ENCODE measurements at regions not wholly inside any gene's neighbourhood (a gene's known extent, or its start where the extent isn't known, plus 50 kb on each side); places are given as distances from the start of the nearest gene placed in this dataset.
A peak's percentile ranks its signal among the peaks of the same experiment; 100 is the strongest.

DNA sequence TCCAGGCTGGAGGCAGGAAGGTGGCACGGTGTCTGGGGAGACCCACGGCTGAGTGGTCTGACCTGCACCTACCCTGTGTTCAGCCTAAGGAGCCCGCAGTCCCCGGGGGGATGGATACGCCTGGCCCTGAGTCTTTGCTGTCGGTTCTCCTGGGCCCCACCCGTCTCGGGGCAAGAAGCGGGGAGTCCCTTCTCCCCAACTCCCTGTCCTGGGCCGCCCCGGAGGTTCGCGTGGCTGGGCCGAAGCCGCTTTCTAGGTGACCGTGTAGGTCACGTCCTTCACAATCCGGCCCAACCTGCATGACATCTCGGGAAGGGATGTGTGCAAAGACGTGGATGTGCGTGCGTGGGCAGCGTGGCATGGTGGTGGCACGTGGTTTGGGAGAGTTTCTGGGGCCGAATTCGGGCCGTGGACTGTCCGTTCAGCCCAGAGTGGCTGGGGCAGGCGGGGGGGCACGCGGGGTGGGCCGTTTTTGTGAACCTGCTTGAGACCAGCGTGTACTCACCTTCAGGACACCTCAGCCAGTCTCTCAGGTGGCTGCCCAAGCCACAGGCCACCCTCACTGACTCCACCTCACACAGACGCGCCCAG is 103.3 kb downstream of the PTPRS start:
- no peak for DNase-seq

DNA sequence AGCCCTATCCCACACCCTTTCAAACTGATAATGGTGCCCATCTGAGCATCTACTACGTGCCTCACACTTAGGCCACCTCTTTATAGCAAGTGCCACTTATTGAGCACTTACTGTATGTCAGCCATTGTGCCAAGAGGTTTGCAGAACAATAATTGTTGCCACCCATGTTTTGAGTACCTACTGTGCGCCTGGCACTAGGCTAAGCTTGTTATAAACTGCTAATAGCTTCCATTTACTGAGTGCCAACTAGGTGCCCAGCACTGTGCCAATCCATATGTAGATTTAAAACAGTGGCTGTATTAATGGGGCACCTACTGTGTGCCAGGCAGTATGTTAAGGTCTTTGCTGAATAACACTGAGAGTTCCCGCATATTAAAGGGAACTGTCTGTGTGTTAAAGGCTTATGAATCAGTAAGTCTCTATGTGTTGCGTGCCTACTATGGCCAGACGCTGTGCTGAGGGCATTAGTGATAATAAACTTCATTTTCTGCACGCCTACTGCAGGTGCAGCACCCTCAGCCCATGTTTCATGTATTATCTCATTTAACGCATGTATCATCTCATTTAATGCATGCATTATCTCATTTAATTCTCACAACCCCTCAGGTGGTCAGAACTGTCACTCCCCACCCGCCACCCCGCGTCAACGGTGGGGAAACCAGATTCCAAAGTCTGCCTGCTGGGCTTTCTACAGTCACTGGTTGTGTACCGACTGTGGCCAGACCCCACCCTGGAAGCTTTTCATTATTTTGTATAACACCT is 105.0 kb downstream of the PTPRS start:
- DNase-seq = no peak

DNA sequence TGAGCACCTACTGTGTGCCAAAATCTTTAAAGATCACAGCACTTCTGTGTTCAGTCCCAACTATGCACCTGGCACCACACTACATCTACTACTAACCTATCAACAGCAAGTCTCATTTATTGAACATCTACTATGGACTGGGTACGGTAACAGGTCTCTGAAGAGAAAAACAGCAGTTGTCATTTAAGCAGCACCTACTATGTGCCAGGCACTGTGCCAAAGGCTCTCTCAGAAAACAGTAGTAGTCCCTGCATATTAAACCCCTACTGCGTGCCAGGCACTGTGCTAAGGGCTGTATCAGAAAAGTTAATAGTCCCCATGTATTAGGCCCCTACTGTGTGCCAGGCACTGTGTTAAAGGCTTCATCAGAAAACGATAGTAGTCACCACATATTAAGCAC is 106.2 kb downstream of the PTPRS start:
- DNase-seq = no peak

DNA sequence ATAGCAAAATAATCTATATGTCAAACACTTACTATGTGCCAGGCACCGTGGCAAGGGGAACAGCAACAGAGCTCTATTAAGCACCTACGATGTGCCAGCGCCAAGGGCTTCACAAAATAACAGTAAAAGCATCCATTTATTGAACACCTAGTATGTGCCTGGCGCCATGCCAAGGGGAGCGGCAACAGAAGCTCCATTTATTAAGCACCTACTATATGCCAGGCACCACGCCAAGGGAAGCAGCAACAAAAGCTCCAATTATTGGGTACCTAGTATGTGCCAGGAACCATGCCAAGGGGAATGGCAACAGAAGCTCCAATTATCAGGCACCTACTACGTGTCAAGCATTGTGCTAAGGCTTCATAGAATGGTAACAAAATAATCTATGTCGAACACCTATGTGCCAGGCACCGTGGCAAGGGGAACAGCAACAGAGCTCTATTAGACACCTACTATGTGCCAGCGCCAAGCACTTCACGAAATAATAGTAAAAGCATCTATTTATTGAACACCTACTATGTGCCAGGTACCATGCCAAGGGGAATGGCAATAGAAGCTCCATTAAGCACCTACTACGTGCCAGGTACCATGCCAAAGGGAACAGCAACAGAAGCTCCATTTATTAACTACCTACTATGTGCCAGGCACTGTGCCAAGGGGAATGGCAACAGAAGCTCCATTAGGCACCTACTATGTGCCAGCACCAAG is 107.7 kb downstream of the PTPRS start:
- DNase-seq = no peak

DNA sequence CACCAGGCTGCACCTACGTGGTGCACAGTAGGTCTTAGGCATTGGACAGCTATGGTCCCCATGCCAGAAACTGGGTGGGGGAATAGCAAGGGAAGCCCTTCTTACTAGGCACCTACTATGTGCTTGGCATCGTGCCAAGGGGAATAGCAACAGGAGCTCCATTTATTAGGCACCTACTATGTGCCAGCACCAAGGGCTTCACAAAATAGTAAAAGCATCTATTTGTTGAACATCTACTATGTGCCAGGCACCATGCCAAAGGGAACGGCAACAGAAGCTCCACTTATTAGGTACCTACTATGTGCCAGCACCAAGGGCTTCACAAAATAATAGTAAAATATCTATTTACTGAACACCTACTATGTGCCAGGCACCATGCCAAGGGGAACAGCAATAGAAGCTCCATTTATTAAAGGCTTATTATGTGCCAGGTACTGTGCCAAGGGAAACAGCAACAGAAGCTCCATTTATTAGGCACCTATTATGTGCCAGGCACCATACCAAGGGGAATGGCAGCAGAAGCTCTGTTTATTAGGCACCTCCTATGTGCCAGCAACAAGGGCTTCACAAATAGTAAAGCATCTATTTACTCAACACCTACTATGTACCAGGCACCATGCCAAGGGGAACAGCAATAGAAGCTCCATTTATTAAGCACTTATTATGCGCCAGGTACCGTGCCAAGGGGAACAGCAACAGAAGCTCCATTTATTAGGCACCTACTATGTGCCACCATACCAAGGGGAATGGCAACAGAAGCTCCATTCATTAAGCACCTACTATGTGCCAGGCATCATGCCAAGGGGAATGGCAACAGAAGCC is 108.5 kb downstream of the PTPRS start:
- DNase-seq = no peak

DNA sequence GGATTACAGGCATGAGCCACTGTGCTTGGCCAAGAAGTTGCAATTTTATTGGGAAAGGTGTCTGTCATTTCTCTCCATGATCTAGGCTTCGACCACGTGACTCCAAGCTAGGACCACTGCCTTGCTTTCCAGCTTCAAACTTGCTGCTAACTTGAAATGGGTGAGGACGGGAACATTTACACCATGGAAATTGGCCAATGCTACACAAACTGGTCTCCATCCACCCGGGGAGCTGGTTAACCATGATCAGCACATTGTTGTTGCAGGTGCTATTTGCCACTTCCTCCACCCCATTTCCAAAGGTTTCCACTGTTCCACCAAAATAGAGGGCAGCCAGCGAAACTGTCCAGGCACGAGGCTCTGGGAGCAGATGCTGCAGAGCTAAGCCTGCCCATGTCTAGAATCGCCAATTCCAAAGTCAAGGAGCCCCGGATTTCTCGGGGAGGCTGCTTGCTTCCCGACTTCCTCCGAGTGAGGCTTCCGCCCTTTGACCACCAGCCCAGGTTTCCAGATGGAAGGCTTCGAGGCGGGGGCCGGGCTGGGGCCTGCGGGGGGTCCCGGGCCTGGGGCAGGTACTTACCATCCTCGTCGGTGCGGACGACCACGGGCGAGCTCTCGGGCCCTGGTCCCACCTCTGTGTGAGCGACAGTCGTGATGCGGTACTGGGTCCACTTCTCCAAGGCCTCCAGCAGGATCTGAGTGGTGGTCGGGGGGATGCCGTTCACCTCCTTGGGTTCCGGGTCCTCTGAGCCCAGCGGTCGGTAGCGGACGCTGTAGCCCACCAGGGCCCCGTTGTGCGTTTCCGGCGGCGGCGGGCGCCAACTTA is 109.7 kb downstream of the PTPRS start:
- DNase-seq = no peak

DNA sequence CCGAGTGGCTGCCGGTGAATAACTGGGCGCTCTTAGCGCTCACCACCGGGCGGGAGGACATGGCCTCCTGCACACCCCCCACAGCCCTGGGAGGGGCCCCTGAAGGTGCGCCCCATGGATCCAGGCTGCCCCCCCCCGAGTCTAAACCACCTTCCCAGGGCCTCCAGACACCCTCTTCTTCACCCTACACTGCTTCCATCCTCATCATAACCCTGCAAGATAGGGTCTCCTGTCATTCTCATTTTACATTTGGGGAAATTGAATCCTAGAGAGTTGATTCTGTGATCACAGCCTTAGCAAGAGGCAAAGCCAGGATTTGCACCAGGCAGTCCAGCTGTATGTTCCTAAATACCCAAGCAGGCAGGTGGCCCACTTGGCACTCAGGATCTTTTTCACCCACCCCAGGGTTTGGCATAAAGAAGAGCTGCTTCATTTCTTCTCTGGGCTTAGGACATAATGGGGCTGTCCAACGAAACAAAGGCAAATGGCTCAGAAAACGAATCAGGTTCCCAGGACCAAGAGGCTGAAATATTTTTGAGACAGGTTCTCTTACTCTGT is 110.8 kb downstream of the PTPRS start:
- DNase-seq = no peak

DNA sequence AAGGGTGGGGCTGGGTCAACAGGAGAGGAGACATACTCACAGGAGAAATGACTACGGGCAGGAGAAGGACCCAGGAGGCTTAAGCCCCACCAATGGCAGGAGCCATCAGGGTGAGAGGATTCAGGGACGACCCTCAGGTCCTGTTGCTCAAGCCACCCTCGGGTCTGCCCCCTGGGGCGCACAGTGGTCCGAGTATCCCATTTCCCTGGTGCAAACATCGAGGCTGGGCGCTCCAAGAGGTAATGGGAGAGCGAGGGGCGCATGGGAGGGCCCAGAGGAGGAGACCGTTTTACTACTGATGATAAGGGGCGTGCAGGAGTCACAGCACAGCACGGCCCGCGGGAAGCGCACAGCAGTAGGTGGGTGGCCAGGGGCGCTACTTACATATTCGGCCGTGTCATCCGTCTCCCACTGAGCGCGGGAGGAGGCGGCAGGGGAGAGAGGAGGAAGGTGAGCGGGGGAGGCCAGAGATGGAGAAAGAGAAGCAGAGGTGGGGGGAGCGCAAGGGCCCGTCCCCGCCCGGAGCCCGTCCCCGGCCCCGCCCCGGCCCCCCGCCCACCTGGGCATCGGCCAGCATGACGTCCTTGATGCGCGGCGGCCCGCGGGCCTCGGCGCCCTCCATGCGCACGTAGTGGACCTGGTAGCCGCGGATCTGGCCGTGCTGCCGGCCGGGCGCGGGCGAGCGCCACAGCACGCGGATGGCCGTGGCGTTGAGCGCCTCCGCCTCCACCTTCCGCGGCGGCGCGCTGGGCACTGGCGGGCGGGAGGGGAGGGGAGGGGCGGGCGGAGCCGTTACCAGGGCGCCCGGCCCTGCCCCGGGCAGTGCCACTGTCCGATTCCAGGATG is 111.5 kb downstream of the PTPRS start:
- DNase-seq = no peak

DNA sequence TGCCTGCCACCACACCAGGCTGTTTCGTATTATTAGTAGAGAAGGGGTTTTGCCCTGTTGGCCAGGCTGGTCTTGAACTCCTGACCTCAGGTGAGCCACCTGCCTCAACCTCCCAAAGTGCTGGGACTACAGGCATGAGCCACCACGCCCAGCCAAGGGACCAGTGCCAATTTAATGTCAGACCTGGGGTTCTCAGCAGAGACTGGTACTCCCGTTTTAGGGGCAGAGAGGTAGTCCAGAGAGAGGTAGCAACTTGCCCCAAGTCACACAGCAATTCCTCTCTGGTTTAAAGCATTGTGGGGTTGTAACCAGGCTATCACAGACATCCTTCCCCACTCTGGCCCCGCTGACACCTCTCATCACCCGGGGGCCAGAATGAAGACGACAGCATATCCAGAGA is 112.1 kb downstream of the PTPRS start:
- no peak for DNase-seq

DNA sequence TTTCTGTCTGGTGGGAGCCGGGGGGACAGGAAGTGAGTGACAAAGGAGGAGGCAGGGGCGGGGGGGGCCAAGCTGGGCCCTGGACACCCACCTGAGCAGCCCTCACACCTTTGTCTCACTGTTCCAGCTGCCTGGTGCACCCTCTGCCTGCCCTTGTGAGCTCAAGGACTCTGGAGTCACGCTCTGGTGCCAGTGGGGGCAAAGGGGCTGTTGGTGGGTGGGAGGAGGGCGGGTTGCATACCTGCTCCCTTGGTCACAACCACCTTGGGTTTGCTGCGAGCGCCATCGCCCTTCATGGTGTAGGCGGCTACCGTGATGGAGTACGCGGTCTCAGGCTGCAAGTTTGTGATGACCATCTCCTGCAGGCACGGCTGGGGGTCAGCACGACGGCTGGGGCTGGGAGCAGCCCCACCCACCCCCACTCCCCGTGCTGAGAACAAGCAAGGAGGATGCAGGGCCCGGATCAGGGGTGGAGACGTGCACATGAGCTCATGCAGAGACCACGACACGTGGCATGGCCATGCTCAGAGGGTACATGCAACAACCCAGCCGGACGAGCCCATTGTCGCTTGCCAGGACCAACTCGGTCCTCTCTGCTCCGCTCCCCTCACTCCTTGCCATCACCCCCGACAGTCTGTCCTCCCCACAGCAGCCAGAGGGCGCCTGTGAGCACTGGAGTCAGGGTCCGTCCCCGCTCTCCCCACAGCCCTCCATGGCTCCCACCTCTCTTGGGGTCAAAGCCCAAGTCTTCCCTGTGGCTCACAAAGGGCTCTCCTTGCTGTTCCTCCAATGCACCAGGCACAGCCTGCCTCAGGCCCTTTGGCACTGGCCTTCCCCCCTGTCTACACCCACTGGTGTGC is 114.9 kb downstream of the PTPRS start:
- DNase-seq = peak in 3 of 51 donors; percentile 7 to 17 (median 12)

DNA sequence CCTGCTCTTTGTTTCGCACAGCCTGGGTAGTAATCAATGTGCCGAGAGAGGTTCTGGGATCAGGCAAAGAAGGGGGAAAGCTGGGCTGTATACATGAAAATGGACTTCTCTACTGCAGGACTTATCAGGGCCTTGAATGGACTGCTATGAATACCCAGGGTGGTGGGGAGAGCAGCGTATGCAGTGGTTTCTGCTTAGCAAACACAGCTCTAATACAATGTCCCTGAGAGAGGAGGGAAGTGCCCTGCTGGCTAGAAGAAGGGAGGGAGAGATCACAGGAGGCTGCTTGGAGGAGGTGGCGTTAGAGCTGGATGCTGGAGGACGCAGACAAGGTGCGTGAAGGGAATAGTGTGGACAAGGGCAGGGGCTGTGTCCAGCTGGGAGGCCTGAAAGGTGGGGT is 116.1 kb downstream of the PTPRS start:
- no peak for DNase-seq

DNA sequence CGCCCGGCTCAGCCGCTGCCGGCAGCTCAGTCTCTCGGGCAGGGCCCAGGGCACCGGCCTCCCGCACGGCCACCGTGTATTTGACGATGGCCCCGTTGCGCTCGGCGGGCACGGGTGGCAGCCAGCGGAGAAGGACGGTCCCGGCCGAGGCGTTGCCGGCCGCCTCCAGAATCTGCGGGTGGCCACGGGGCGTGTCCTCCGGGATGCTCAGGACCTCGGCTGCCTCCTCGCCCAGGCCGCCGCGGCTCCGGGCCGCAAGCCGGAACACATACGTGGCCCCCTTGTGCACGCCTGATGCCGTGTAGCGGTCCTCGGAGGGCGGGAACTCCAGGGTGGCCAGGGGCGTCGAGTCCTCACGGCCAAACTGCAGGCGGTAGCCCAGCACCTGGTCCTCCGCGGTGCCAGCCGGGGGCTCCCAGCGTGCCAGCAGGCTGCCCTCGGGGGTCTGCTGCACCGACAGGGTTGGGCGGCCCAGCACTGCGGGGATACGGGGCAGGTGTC is 117.7 kb downstream of the PTPRS start:
- DNase-seq = no peak

DNA sequence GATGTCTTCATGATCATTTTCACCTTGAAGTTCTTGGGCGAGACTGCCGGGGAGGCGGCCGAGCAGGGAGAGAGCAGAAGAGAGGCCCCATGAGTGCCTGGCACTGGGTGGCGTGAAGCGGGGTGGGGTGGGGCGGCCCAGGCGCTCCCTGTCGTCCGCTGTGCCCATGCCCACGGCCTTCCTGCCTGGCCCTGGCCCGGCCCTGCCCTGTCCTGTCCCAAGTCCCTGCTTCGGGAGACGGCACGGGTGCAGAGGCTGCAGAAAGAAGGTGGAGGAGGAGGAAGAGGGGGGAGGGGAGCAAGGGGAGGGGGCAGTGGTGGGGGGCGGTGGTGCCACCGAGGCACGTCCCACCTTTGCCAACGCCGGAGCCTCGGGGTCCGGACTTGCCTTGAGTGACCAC is 118.4 kb downstream of the PTPRS start:
- DNase-seq = no peak

DNA sequence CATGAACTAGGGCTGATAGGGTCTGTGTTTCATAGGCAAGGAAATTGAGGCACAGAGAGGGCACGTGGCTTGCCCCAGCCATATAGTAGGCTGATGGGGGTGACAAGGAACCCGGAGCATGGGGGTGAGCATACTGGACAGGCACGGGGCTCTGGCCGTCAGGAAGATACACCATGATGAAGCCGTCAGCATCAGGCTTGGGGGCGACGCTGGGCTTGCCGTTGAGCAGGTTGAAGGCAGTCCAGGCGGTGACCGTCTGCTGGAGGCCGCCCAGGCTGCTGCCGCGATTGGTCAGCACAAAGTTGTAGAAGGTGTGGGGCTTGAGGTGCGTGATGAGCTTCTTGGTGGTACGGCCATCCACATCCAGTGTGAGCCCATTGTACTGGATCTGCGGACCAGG is 119.7 kb downstream of the PTPRS start:
- DNase-seq = no peak

DNA sequence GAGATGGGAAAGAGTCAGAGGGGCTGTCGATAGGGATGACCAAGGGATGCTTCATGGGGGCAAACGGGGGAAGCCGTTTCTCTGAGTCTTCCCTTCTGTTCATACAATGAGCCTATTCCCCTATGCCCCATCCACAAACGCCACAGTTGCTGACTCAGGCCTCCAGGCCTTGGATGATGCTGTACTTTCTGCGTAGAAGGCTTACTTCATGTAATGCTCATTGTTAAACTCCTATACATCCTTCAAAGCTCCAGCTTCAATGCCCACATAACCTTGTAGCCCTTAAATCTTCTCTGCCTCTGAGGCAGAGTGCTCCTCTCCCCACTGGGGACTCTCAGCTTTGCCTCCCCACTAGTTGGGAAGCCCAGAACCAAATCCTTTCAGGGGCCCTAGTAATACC is 120.3 kb downstream of the PTPRS start:
- no peak for DNase-seq

DNA sequence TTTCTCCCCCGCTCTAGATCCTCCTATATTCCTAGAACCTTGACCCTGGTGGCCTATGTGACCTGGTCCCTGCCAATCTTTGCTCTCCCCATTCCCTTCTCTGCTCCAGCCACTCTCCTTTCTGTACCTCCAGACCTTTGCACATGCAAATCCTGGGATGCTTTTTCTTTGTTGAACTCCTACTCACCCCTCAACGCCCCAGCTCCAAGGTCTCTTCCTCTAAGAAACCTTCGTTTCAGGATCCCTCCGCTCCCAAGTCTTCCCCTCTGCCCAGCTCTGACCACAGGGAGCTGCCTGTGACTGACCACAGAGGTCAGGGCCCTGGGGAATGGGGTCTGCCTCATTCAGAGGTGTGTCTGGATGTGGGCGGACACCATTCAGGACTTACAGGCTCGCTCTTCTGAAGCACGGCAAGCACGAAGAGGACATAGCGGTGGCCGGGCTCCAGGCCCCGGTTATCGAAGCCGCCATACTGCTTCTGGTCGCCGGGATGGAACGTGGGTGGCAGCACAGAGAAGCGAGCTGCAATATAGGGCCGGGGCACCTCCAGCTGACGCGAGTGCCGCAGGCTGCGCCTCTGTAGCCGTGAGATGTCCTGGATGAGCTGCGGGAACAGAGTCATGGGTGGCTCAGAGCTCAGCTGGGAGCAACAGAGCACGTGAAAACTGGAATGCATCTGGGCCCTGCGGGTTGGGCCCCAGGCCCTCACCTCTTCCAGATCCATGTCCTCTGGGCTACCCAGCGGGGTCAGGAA is 120.9 kb downstream of the PTPRS start:
- DNase-seq = no peak

DNA sequence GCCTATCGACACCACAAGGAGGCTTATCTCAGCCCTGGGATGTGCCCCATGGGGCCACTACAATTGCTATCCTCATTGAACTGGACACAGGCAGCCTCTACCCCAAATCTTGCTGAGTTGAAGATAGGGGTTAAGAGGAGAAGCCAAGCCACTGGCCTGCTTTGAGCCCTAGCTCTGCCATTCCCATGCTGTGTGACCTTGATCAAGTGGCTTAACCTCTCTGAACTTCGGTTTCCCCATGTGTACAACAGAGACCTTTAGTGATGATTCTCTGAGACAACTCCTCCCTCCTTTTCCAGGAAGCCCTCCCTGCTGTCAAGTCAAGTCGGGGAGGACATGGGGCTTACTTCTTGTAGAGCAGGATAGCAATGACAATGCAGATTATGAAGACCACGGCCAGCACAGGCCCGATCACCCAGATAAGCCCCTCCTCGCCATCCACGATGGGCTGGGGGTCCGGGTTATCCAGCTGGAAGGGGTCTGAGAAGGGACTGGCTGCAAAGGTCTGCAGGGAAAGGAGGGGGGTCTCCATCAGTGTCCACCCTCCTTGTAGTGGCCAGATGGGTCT is 121.6 kb downstream of the PTPRS start:
- DNase-seq = no peak

Data from hypothalamus (tissue), 51 donors.